ENCODE measurements at regions not wholly inside any gene's neighbourhood (a gene's known extent, or its start where the extent isn't known, plus 50 kb on each side); places are given as distances from the start of the nearest gene placed in this dataset.

DNA sequence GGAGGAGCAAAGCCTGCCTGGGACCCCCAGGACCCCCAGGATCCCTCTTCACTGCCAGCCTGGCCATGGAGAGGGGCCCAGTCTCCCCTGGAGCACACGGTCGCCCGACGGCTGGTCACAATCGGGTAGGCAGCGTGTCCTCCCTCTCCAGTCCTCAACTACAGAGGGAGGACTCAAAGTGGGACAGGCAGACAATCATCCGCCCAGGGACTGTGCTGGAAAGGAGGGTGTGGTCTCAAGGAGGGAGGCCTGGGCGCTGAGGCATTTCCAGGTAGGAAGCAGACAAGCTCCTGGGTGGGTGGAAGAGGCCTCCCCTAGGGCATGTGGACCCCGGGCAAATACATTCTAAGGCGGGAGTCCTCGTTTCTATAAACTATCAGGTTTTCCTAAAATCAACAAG is 93.2 kb upstream of the ADAMTS2 start:
- no peak for TF ChIP-seq CTCF (conservative IDR thresholded peaks at IDR 0.05; ENCODE audit: low read length)
- no peak for TF ChIP-seq EZH2phosphoT487 (IDR thresholded peaks at IDR 0.05; ENCODE audit: borderline replicate concordance)
